Hepatocyte (in vitro differentiated cells): ENCODE measurements at regions not wholly inside any gene's neighbourhood (a gene's known extent, or its start where the extent isn't known, plus 50 kb on each side); places are given as distances from the start of the nearest gene placed in this dataset.

ENCODE experiments used
- DNase-seq: peaks from one replicate; pipeline ENCODE4 v3.0.0-alpha.2; 2016; ENCODE audit warnings: low spot score
- H2AFZ ChIP-seq: fragments of 200-600 bp; sonication (generic); 2 replicates; pipeline ENCODE4 v1.6.0; 2016; ENCODE audit warnings: antibody characterized with exemption, mild to moderate bottlenecking
- H3K27ac ChIP-seq: fragments of 200-600 bp; sonication (generic); 2 replicates; pipeline ENCODE4 v1.5.1; 2016; ENCODE audit warnings: mild to moderate bottlenecking
- H3K27me3 ChIP-seq: fragments of 200-600 bp; sonication (generic); 2 replicates; pipeline ENCODE4 v1.6.1; 2016
- H3K36me3 ChIP-seq: fragments of 200-600 bp; sonication (generic); replicated peaks from 2 replicates; pipeline ENCODE4 v1.5.1; 2016; ENCODE audit warnings: low read depth; ENCODE audit not compliant: insufficient read depth
- H3K4me1 ChIP-seq: fragments of 200-600 bp; sonication (generic); 2 replicates; pipeline ENCODE4 v1.5.1; 2016; ENCODE audit warnings: mild to moderate bottlenecking, moderate library complexity; ENCODE audit not compliant: insufficient read depth
- H3K4me2 ChIP-seq: fragments of 200-600 bp; sonication (generic); 2 replicates; pipeline ENCODE4 v1.6.0; 2016
- H3K4me3 ChIP-seq: fragments of 200-600 bp; sonication (generic); 2 replicates; pipeline ENCODE4 v1.5.1; 2016; ENCODE audit warnings: mild to moderate bottlenecking
- H3K79me2 ChIP-seq: fragments of 200-600 bp; sonication (generic); 2 replicates; pipeline ENCODE4 v1.6.0; 2017; ENCODE audit warnings: mild to moderate bottlenecking
- H3K9me2 ChIP-seq: fragments of 200-600 bp; sonication (generic); replicated peaks from 2 replicates; pipeline ENCODE4 v1.6.0; 2017; ENCODE audit warnings: mild to moderate bottlenecking; ENCODE audit not compliant: insufficient read depth
- H3K9me3 ChIP-seq: fragments of 200-600 bp; sonication (generic); 2 replicates; pipeline ENCODE4 v1.5.1; 2016; ENCODE audit warnings: low read depth, mild to moderate bottlenecking
- H4K20me1 ChIP-seq: fragments of 200-600 bp; sonication (generic); 2 replicates; pipeline ENCODE4 v1.6.0; 2016; ENCODE audit warnings: mild to moderate bottlenecking; ENCODE audit not compliant: insufficient read depth, poor library complexity, severe bottlenecking
- CTCF ChIP-seq: fragments of 200-600 bp; sonication (generic); IDR thresholded peaks from 2 replicates; pipeline ENCODE4 v1.5.1; 2016; ENCODE audit warnings: antibody characterized with exemption, mild to moderate bottlenecking; ENCODE audit not compliant: poor library complexity
- EZH2 ChIP-seq: fragments of 200-600 bp; sonication (generic); IDR thresholded peaks from 2 replicates; pipeline ENCODE4 v1.6.1; 2016; ENCODE audit warnings: antibody characterized with exemption, mild to moderate bottlenecking, borderline replicate concordance
- EZH2phosphoT487 ChIP-seq: fragments of 200-600 bp; sonication (generic); IDR thresholded peaks from one replicate; pipeline ENCODE4 v1.6.1; 2018; ENCODE audit warnings: antibody characterized with exemption, mild to moderate bottlenecking, low read depth, moderate library complexity; ENCODE audit not compliant: unreplicated experiment, severe bottlenecking
- WGBS: methylation state at CpG from one replicate; pipeline ENCODE4 v1.1.6; 2016; ENCODE audit warnings: low lambda C conversion rate; ENCODE audit errors: missing lambda C conversion rate; 5-methylcytosine and 5-hydroxymethylcytosine counted together

- DNase-seq = no peak
- no peak overlapping the region for H3K4me2 ChIP-seq
- no peaks in the 10 kb centered on the region for H3K4me1 ChIP-seq
- no peaks in the 10 kb centered on the region for H3K27me3 ChIP-seq
- 82% methylated on average over 4 of the region's 4 CpGs for WGBS
- H3K27ac ChIP-seq = no peak overlapping the region
- no peaks in the 10 kb centered on the region for H4K20me1 ChIP-seq
- H3K4me3 ChIP-seq = no peak overlapping the region
- TF ChIP-seq EZH2 (no peak), CTCF (no peak)
- no peaks in the 10 kb centered on the region for H3K36me3 ChIP-seq
- H3K9me3 ChIP-seq = no peaks in the 10 kb centered on the region
- H2AFZ ChIP-seq = no peak overlapping the region
- H3K79me2 ChIP-seq = no peaks in the 10 kb centered on the region
- H3K9me2 ChIP-seq = no peaks in the 10 kb centered on the region
Observed at GRCh38 chr14:36001936-36002335, 174.6 kb downstream of the PTCSC3 start.

GRCh38 chr14:35999294-35999693 lies 173.2 kb downstream of the BRMS1L start:
- H3K79me2 ChIP-seq = no peaks in the 10 kb centered on the region
- H3K27ac ChIP-seq = no peak overlapping the region
- H3K27me3 ChIP-seq = no peaks in the 10 kb centered on the region
- H3K9me2 ChIP-seq = no peaks in the 10 kb centered on the region
- DNase-seq = no peak
- H3K36me3 ChIP-seq = no peaks in the 10 kb centered on the region
- H3K4me2 ChIP-seq = no peak overlapping the region
- TF ChIP-seq EZH2 (no peak), CTCF (no peak), EZH2phosphoT487 (no peak)
- H2AFZ ChIP-seq = no peak overlapping the region
- WGBS = 88% methylated on average over 5 of the region's 5 CpGs
- H3K4me3 ChIP-seq = no peak overlapping the region
- no peaks in the 10 kb centered on the region for H3K9me3 ChIP-seq
- H3K4me1 ChIP-seq = no peaks in the 10 kb centered on the region
- no peaks in the 10 kb centered on the region for H4K20me1 ChIP-seq

- Histone ChIP-seq H2AFZ (no peak overlapping the region), H3K4me3 (no peak overlapping the region), H3K9me2 (no peaks in the 10 kb centered on the region), H3K79me2 (no peaks in the 10 kb centered on the region), H3K36me3 (no peaks in the 10 kb centered on the region), H3K9me3 (no peaks in the 10 kb centered on the region), H3K4me1 (no peaks in the 10 kb centered on the region), H3K4me2 (no peak overlapping the region), H3K27me3 (no peaks in the 10 kb centered on the region), H4K20me1 (no peaks in the 10 kb centered on the region), H3K27ac (no peak overlapping the region)
- WGBS = 94% methylated on average over 12 of the region's 12 CpGs
- TF ChIP-seq EZH2 = no peak
- no peak for TF ChIP-seq EZH2phosphoT487
- no peak for TF ChIP-seq CTCF
- DNase-seq = no peak
Observed at GRCh38 chr14:35998303-35998702, 172.2 kb downstream of the BRMS1L start.

- no peak overlapping the region for H2AFZ ChIP-seq
- H3K9me3 ChIP-seq = no peaks in the 10 kb centered on the region
- H3K27ac ChIP-seq = no peak overlapping the region
- no peaks in the 10 kb centered on the region for H4K20me1 ChIP-seq
- H3K79me2 ChIP-seq = no peaks in the 10 kb centered on the region
- no peaks in the 10 kb centered on the region for H3K27me3 ChIP-seq
- H3K36me3 ChIP-seq = no peaks in the 10 kb centered on the region
- DNase-seq = no peak
- no peak overlapping the region for H3K4me3 ChIP-seq
- TF ChIP-seq EZH2phosphoT487 (no peak), CTCF (no peak), EZH2 (no peak)
- WGBS = 99% methylated on average over 3 of the region's 3 CpGs
- no peaks in the 10 kb centered on the region for H3K4me1 ChIP-seq
- H3K9me2 ChIP-seq = no peaks in the 10 kb centered on the region
- no peak overlapping the region for H3K4me2 ChIP-seq
Observed at GRCh38 chr14:35993684-35993960, 167.5 kb downstream of the BRMS1L start.
